HG03280 (cell line): ENCODE measurements at regions not wholly inside any gene's neighbourhood (a gene's known extent, or its start where the extent isn't known, plus 50 kb on each side); places are given as distances from the start of the nearest gene placed in this dataset.

Source experiments
- ATAC-seq: cut with Tn5 transposase; IDR thresholded peaks from one replicate; pipeline ENCODE4 v1.9.1; 2021; ENCODE audit warnings: mild to moderate bottlenecking, moderate library complexity; ENCODE audit not compliant: unreplicated experiment

- ATAC-seq = no peak
These were observed 363.7 kb downstream of the BMPER start for GRCh38 chr7:34269084-34269483.

GRCh38 chr7:34275624-34276023, 370.3 kb downstream of the BMPER start:
- no peak for ATAC-seq

GRCh38 chr7:34277016-34277802, 371.9 kb downstream of the BMPER start:
- ATAC-seq = no peak

GRCh38 chr7:34277803-34278199, 372.5 kb downstream of the BMPER start:
- no peak for ATAC-seq

- ATAC-seq = no peak
These were observed 375.9 kb downstream of the BMPER start for GRCh38 chr7:34281260-34281659.

- ATAC-seq = no peak
These were observed 375.7 kb upstream of the NPSR1 start for GRCh38 chr7:34282271-34282670.

GRCh38 chr7:34296663-34297062, 361.4 kb upstream of the NPSR1 start:
- no peak for ATAC-seq

GRCh38 chr7:34298492-34299013, 359.5 kb upstream of the NPSR1 start:
- ATAC-seq = no peak

- ATAC-seq = no peak
These were observed 359.0 kb upstream of the NPSR1 start for GRCh38 chr7:34299066-34299465.

GRCh38 chr7:34307540-34307939, 350.5 kb upstream of the NPSR1 start:
- ATAC-seq = no peak

GRCh38 chr7:34308595-34308994, 349.4 kb upstream of the NPSR1 start:
- ATAC-seq = no peak

- no peak for ATAC-seq
These were observed 348.9 kb upstream of the NPSR1 start for GRCh38 chr7:34309116-34309515.

- no peak for ATAC-seq
These were observed 348.4 kb upstream of the NPSR1 start for GRCh38 chr7:34309584-34309983.

GRCh38 chr7:34311591-34311990, 346.4 kb upstream of the NPSR1 start:
- no peak for ATAC-seq

GRCh38 chr7:34312624-34313023, 345.4 kb upstream of the NPSR1 start:
- no peak for ATAC-seq

- ATAC-seq = no peak
These were observed 344.7 kb upstream of the NPSR1 start for GRCh38 chr7:34313289-34313688.

- no peak for ATAC-seq
These were observed 343.0 kb upstream of the NPSR1 start for GRCh38 chr7:34315032-34315431.

- no peak for ATAC-seq
These were observed 341.0 kb upstream of the NPSR1 start for GRCh38 chr7:34317039-34317438.

- no peak for ATAC-seq
These were observed 337.6 kb upstream of the NPSR1 start for GRCh38 chr7:34320412-34320811.

- peak; percentile 88 for ATAC-seq
These were observed 336.9 kb upstream of the NPSR1 start for GRCh38 chr7:34320926-34321661.

- ATAC-seq = no peak
These were observed 335.2 kb upstream of the NPSR1 start for GRCh38 chr7:34322841-34323240.

- ATAC-seq = no peak
These were observed 330.3 kb upstream of the NPSR1 start for GRCh38 chr7:34327681-34328080.
